H9 (cell line): ENCODE measurements at regions not wholly inside any gene's neighbourhood (a gene's known extent, or its start where the extent isn't known, plus 50 kb on each side); places are given as distances from the start of the nearest gene placed in this dataset.

Experiments used
- DNase-seq: peaks from one replicate; pipeline ENCODE4 v3.0.0-alpha.2; 2017
- H2AFZ ChIP-seq: one replicate; pipeline ENCODE4 v1.6.1; 2013; ENCODE audit warnings: mild to moderate bottlenecking, low read length, control low read depth, moderate library complexity
- H2AK5ac ChIP-seq: 2 replicates; pipeline ENCODE4 v1.6.1; 2013; ENCODE audit warnings: low read length, control low read depth, mixed read lengths; ENCODE audit not compliant: insufficient read length
- H2BK120ac ChIP-seq: one replicate; pipeline ENCODE4 v1.6.1; 2013; ENCODE audit warnings: low read depth, mild to moderate bottlenecking, low read length, control low read depth, inconsistent platforms; ENCODE audit not compliant: poor library complexity, severe bottlenecking
- H2BK12ac ChIP-seq: 2 replicates; pipeline ENCODE4 v1.6.1; 2013; ENCODE audit warnings: low read length, control low read depth, mixed read lengths, low read depth; ENCODE audit not compliant: insufficient read length
- H2BK15ac ChIP-seq: 2 replicates; pipeline ENCODE4 v1.6.1; 2013; ENCODE audit warnings: low read depth, low read length, control low read depth
- H2BK20ac ChIP-seq: one replicate; pipeline ENCODE4 v1.6.1; 2013; ENCODE audit warnings: low read depth, mild to moderate bottlenecking, low read length, control low read depth, inconsistent platforms; ENCODE audit not compliant: poor library complexity, severe bottlenecking
- H2BK5ac ChIP-seq: 2 replicates; pipeline ENCODE4 v1.6.1; 2013; ENCODE audit warnings: low read length, control low read depth, mixed read lengths; ENCODE audit not compliant: insufficient read length
- H3K14ac ChIP-seq: 2 replicates; pipeline ENCODE4 v1.6.1; 2013; ENCODE audit warnings: low read length, control low read depth; ENCODE audit not compliant: insufficient read depth
- H3K18ac ChIP-seq: 2 replicates; pipeline ENCODE4 v1.6.1; 2013; ENCODE audit warnings: low read depth, mild to moderate bottlenecking, mixed read lengths, low read length, control low read depth; ENCODE audit not compliant: insufficient read length
- H3K23ac ChIP-seq: 2 replicates; pipeline ENCODE4 v1.6.1; 2013; ENCODE audit warnings: low read length, control low read depth, mixed read lengths, low read depth; ENCODE audit not compliant: insufficient read length
- H3K23me2 ChIP-seq: 2 replicates; pipeline ENCODE4 v1.6.1; 2013; ENCODE audit warnings: low read depth, mild to moderate bottlenecking, mixed read lengths, low read length, control low read depth; ENCODE audit not compliant: insufficient read length, poor library complexity, severe bottlenecking
- H3K27ac ChIP-seq: 2 replicates; pipeline ENCODE4 v1.5.1; 2013; ENCODE audit warnings: low read length, control low read depth, mixed read lengths, low read depth; ENCODE audit not compliant: insufficient read length
- H3K27me3 ChIP-seq: 2 replicates; pipeline ENCODE4 v1.6.1; 2013; ENCODE audit warnings: low read length, control low read depth, inconsistent platforms; ENCODE audit not compliant: insufficient read depth
- H3K4ac ChIP-seq: 2 replicates; pipeline ENCODE4 v1.6.1; 2013; ENCODE audit warnings: low read depth, mild to moderate bottlenecking, control low read depth, inconsistent platforms, low read length, moderate library complexity
- H3K4me1 ChIP-seq: 2 replicates; pipeline ENCODE4 v1.6.1; 2013; ENCODE audit warnings: low read length, control low read depth, inconsistent platforms; ENCODE audit not compliant: insufficient read depth
- H3K4me2 ChIP-seq: 2 replicates; pipeline ENCODE4 v1.6.1; 2013; ENCODE audit warnings: low read length, control low read depth, mixed read lengths; ENCODE audit not compliant: insufficient read length, insufficient read depth
- H3K56ac ChIP-seq: 2 replicates; pipeline ENCODE4 v1.6.1; 2013; ENCODE audit warnings: low read depth, mild to moderate bottlenecking, mixed read lengths, low read length, control low read depth; ENCODE audit not compliant: insufficient read length
- H3K79me1 ChIP-seq: 2 replicates; pipeline ENCODE4 v1.6.1; 2013; ENCODE audit warnings: low read depth, mild to moderate bottlenecking, moderate library complexity, low read length, control low read depth, inconsistent platforms; ENCODE audit not compliant: insufficient read depth, poor library complexity, severe bottlenecking
- H3K79me2 ChIP-seq: 2 replicates; pipeline ENCODE4 v1.6.1; 2013; ENCODE audit warnings: low read length, control low read depth, inconsistent platforms; ENCODE audit not compliant: insufficient read depth
- H3K9ac ChIP-seq: 2 replicates; pipeline ENCODE4 v1.6.1; 2013; ENCODE audit warnings: low read length, control low read depth, mixed read lengths; ENCODE audit not compliant: insufficient read length; ENCODE audit errors: extremely low read depth
- H3K9me3 ChIP-seq: one replicate; pipeline ENCODE4 v1.6.1; 2013; ENCODE audit warnings: low read depth, low read length, inconsistent platforms; ENCODE audit not compliant: control insufficient read depth
- H3T11ph ChIP-seq: one replicate; pipeline ENCODE4 v1.6.1; 2013; ENCODE audit warnings: mild to moderate bottlenecking, low read length, control low read depth, inconsistent platforms
- H4K20me1 ChIP-seq: one replicate; pipeline ENCODE4 v1.6.1; 2013; ENCODE audit not compliant: control insufficient read depth, insufficient read length, insufficient read depth
- H4K5ac ChIP-seq: 2 replicates; pipeline ENCODE4 v1.6.1; 2013; ENCODE audit warnings: low read depth, mild to moderate bottlenecking, mixed read lengths, low read length, control low read depth; ENCODE audit not compliant: insufficient read length
- H4K8ac ChIP-seq: replicated peaks from 2 replicates; pipeline ENCODE4 v1.6.1; 2013; ENCODE audit warnings: low read length, control low read depth, mixed read lengths, low read depth; ENCODE audit not compliant: insufficient read length
- H4K91ac ChIP-seq: 2 replicates; pipeline ENCODE4 v1.6.1; 2013; ENCODE audit warnings: low read depth, mild to moderate bottlenecking, moderate library complexity, mixed read lengths, low read length, control low read depth; ENCODE audit not compliant: insufficient read length
- H3K27ac Mint-ChIP-seq, 3 experiments: 2 replicates in 2 of 3; 3 replicates in 1 of 3; pipeline ENCODE4 v1.8.0; 2020 to 2021; ENCODE audit warnings: mixed read lengths in 3 of 3, mild to moderate bottlenecking in 1 of 3, moderate library complexity in 1 of 3
- H3K27me3 Mint-ChIP-seq: 2 replicates; pipeline ENCODE4 v1.8.0; 2021; ENCODE audit warnings: low read depth, mild to moderate bottlenecking, moderate library complexity, mixed read lengths
- H3K36me3 Mint-ChIP-seq, 3 experiments: 2 replicates in 2 of 3; 3 replicates in 1 of 3; pipeline ENCODE4 v1.8.0; 2020 to 2021; ENCODE audit warnings: low read depth in 3 of 3, mixed read lengths in 3 of 3; ENCODE audit not compliant: insufficient read depth in 1 of 3
- H3K4me1 Mint-ChIP-seq, 2 experiments: 2 replicates each; pipeline ENCODE4 v1.8.0; 2020; ENCODE audit warnings: mixed read lengths in 2 of 2
- H3K4me3 Mint-ChIP-seq, 2 experiments: 2 replicates in 1 of 2; 3 replicates in 1 of 2; pipeline ENCODE4 v1.8.0; 2020 to 2021; ENCODE audit warnings: mild to moderate bottlenecking in 2 of 2, mixed read lengths in 2 of 2, moderate library complexity in 1 of 2
- H3K9me3 Mint-ChIP-seq, 2 experiments: 2 replicates in 1 of 2; 3 replicates in 1 of 2; pipeline ENCODE4 v1.8.0; 2020; ENCODE audit warnings: mild to moderate bottlenecking in 2 of 2, mixed read lengths in 2 of 2, moderate library complexity in 1 of 2
- WGBS: extraction: QIAGEN DNeasy Blood & Tissue Kit; methylation state at CpG from one replicate; pipeline ENCODE4 v1.1.7; 2013; ENCODE audit warnings: missing lambda C conversion rate, low lambda C conversion rate, mixed read lengths; ENCODE audit not compliant: insufficient read length; ENCODE audit errors: extremely low coverage; 5-methylcytosine and 5-hydroxymethylcytosine counted together
- TF ChIP-seq, protein P1 (sequence below): fragments of 200-600 bp; sonication (generic); conservative IDR thresholded peaks from 3 replicates; pipeline ENCODE4 v1.8.0; 2021; ENCODE audit warnings: antibody characterized with exemption, mild to moderate bottlenecking

GRCh38 chr3:106033654-106034053, 164.8 kb upstream of the CBLB start:
- no peak overlapping the region for H2BK120ac ChIP-seq
- no peak overlapping the region for H3K14ac ChIP-seq
- no peak overlapping the region for H4K5ac ChIP-seq
- no peak overlapping the region for H2BK12ac ChIP-seq
- no peaks in the 10 kb centered on the region for H3K4me1 Mint-ChIP-seq
- H2AFZ ChIP-seq: no peak overlapping the region
- H3K23ac ChIP-seq: no peak overlapping the region
- H3K23me2 ChIP-seq: no peaks in the 10 kb centered on the region
- no peaks in the 10 kb centered on the region for H3K79me2 ChIP-seq
- no peak overlapping the region for H3K9ac ChIP-seq
- H3K4me2 ChIP-seq: no peak overlapping the region
- no peaks in the 10 kb centered on the region for H3K36me3 Mint-ChIP-seq
- H2BK20ac ChIP-seq: no peak overlapping the region
- H3K27ac ChIP-seq: no peak overlapping the region
- H4K8ac ChIP-seq: no peak overlapping the region
- H3K27ac Mint-ChIP-seq: no peak overlapping the region
- DNase-seq: no peak
- H3K4me3 Mint-ChIP-seq: no peak overlapping the region
- no peak overlapping the region for H2BK5ac ChIP-seq
- H2AK5ac ChIP-seq: no peak overlapping the region
- no peaks in the 10 kb centered on the region for H4K20me1 ChIP-seq
- H3K9me3 Mint-ChIP-seq: no peaks in the 10 kb centered on the region; a peak in 2 of 5 replicates
- no peak overlapping the region for H2BK15ac ChIP-seq
- WGBS: no CpG with 5 or more reads among the region's 2 CpGs
- no peaks in the 10 kb centered on the region for H3K27me3 Mint-ChIP-seq
- H3K79me1 ChIP-seq: no peaks in the 10 kb centered on the region
- H3K27me3 ChIP-seq: no peaks in the 10 kb centered on the region
- no peak overlapping the region for H3K18ac ChIP-seq
- no peak overlapping the region for H4K91ac ChIP-seq
- no peaks in the 10 kb centered on the region for H3K9me3 ChIP-seq
- no peak overlapping the region for H3K56ac ChIP-seq
- no peak overlapping the region for H3T11ph ChIP-seq
- no peak overlapping the region for H3K4ac ChIP-seq
- TF ChIP-seq, protein P1, sequence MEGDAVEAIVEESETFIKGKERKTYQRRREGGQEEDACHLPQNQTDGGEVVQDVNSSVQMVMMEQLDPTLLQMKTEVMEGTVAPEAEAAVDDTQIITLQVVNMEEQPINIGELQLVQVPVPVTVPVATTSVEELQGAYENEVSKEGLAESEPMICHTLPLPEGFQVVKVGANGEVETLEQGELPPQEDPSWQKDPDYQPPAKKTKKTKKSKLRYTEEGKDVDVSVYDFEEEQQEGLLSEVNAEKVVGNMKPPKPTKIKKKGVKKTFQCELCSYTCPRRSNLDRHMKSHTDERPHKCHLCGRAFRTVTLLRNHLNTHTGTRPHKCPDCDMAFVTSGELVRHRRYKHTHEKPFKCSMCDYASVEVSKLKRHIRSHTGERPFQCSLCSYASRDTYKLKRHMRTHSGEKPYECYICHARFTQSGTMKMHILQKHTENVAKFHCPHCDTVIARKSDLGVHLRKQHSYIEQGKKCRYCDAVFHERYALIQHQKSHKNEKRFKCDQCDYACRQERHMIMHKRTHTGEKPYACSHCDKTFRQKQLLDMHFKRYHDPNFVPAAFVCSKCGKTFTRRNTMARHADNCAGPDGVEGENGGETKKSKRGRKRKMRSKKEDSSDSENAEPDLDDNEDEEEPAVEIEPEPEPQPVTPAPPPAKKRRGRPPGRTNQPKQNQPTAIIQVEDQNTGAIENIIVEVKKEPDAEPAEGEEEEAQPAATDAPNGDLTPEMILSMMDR: no peak
- H3K4me1 ChIP-seq: no peaks in the 10 kb centered on the region
